Hepatocyte (in vitro differentiated cells): ENCODE measurements at regions not wholly inside any gene's neighbourhood (a gene's known extent, or its start where the extent isn't known, plus 50 kb on each side); places are given as distances from the start of the nearest gene placed in this dataset.

Experiments used
- DNase-seq: peaks from one replicate; pipeline ENCODE4 v3.0.0-alpha.2; 2016; ENCODE audit warnings: low spot score
- H2AFZ ChIP-seq: fragments of 200-600 bp; sonication (generic); 2 replicates; pipeline ENCODE4 v1.6.0; 2016; ENCODE audit warnings: antibody characterized with exemption, mild to moderate bottlenecking
- H3K27ac ChIP-seq: fragments of 200-600 bp; sonication (generic); 2 replicates; pipeline ENCODE4 v1.5.1; 2016; ENCODE audit warnings: mild to moderate bottlenecking
- H3K27me3 ChIP-seq: fragments of 200-600 bp; sonication (generic); 2 replicates; pipeline ENCODE4 v1.6.1; 2016
- H3K36me3 ChIP-seq: fragments of 200-600 bp; sonication (generic); replicated peaks from 2 replicates; pipeline ENCODE4 v1.5.1; 2016; ENCODE audit warnings: low read depth; ENCODE audit not compliant: insufficient read depth
- H3K4me1 ChIP-seq: fragments of 200-600 bp; sonication (generic); 2 replicates; pipeline ENCODE4 v1.5.1; 2016; ENCODE audit warnings: mild to moderate bottlenecking, moderate library complexity; ENCODE audit not compliant: insufficient read depth
- H3K4me2 ChIP-seq: fragments of 200-600 bp; sonication (generic); 2 replicates; pipeline ENCODE4 v1.6.0; 2016
- H3K4me3 ChIP-seq: fragments of 200-600 bp; sonication (generic); 2 replicates; pipeline ENCODE4 v1.5.1; 2016; ENCODE audit warnings: mild to moderate bottlenecking
- H3K79me2 ChIP-seq: fragments of 200-600 bp; sonication (generic); 2 replicates; pipeline ENCODE4 v1.6.0; 2017; ENCODE audit warnings: mild to moderate bottlenecking
- H3K9me2 ChIP-seq: fragments of 200-600 bp; sonication (generic); replicated peaks from 2 replicates; pipeline ENCODE4 v1.6.0; 2017; ENCODE audit warnings: mild to moderate bottlenecking; ENCODE audit not compliant: insufficient read depth
- H3K9me3 ChIP-seq: fragments of 200-600 bp; sonication (generic); 2 replicates; pipeline ENCODE4 v1.5.1; 2016; ENCODE audit warnings: low read depth, mild to moderate bottlenecking
- H4K20me1 ChIP-seq: fragments of 200-600 bp; sonication (generic); 2 replicates; pipeline ENCODE4 v1.6.0; 2016; ENCODE audit warnings: mild to moderate bottlenecking; ENCODE audit not compliant: insufficient read depth, poor library complexity, severe bottlenecking
- CTCF ChIP-seq: fragments of 200-600 bp; sonication (generic); IDR thresholded peaks from 2 replicates; pipeline ENCODE4 v1.5.1; 2016; ENCODE audit warnings: antibody characterized with exemption, mild to moderate bottlenecking; ENCODE audit not compliant: poor library complexity
- EZH2 ChIP-seq: fragments of 200-600 bp; sonication (generic); IDR thresholded peaks from 2 replicates; pipeline ENCODE4 v1.6.1; 2016; ENCODE audit warnings: antibody characterized with exemption, mild to moderate bottlenecking, borderline replicate concordance
- EZH2phosphoT487 ChIP-seq: fragments of 200-600 bp; sonication (generic); IDR thresholded peaks from one replicate; pipeline ENCODE4 v1.6.1; 2018; ENCODE audit warnings: antibody characterized with exemption, mild to moderate bottlenecking, low read depth, moderate library complexity; ENCODE audit not compliant: unreplicated experiment, severe bottlenecking
- WGBS: methylation state at CpG from one replicate; pipeline ENCODE4 v1.1.6; 2016; ENCODE audit warnings: low lambda C conversion rate; ENCODE audit errors: missing lambda C conversion rate; 5-methylcytosine and 5-hydroxymethylcytosine counted together

GRCh38 chr16:86396422-86396821 lies 113.9 kb upstream of the FOXF1 start:
- DNase-seq, result peak; percentile 60
- Histone ChIP-seq H3K4me3 (no peak overlapping the region), H3K4me1 (peaks cover 27% of the 10 kb centered on the region), H2AFZ (no peak overlapping the region), H3K79me2 (no peaks in the 10 kb centered on the region), H3K36me3 (no peaks in the 10 kb centered on the region), H3K9me2 (no peaks in the 10 kb centered on the region), H3K9me3 (no peaks in the 10 kb centered on the region), H3K4me2 (peak overlapping the region; percentile 22), H3K27ac (peak overlapping the region; percentile 93), H4K20me1 (no peaks in the 10 kb centered on the region), H3K27me3 (no peaks in the 10 kb centered on the region)
- WGBS, result 44% methylated on average over 10 of the region's 10 CpGs
- TF ChIP-seq EZH2 (no peak), CTCF (no peak), EZH2phosphoT487 (no peak)

DNA sequence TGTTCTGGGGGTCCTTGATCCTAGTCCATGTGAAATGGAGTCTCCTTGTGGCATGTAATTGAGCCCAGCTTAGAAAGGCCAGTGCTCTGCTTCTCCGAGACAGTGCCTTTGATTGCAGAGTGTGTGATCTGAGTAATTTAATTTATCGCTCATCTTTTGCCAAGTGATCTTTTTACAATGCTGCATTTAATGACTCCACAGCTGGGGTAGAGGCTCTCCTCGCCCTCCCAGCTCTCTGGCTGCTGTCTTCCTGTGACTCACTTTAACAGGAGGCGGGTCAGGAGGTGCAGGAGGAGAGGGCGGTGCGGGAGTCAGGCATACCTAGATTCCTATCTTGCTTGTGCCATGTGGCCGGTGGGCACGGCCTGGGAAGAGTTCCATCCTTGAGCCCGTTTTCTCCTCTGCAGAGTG lies 113.4 kb upstream of the FOXF1 start:
- Histone ChIP-seq H3K27ac (peak overlapping the region; percentile 93), H3K36me3 (no peaks in the 10 kb centered on the region), H3K9me3 (no peaks in the 10 kb centered on the region), H2AFZ (no peak overlapping the region), H3K4me1 (peaks cover 23% of the 10 kb centered on the region), H3K27me3 (no peaks in the 10 kb centered on the region), H3K9me2 (no peaks in the 10 kb centered on the region), H4K20me1 (no peaks in the 10 kb centered on the region), H3K4me2 (peak overlapping the region; percentile 22), H3K79me2 (no peaks in the 10 kb centered on the region), H3K4me3 (no peak overlapping the region)
- TF ChIP-seq EZH2phosphoT487, result no peak
- TF ChIP-seq CTCF, result no peak
- no peak for TF ChIP-seq EZH2
- WGBS, result 34% methylated on average over 9 of the region's 9 CpGs
- DNase-seq, result peak; percentile 74

DNA sequence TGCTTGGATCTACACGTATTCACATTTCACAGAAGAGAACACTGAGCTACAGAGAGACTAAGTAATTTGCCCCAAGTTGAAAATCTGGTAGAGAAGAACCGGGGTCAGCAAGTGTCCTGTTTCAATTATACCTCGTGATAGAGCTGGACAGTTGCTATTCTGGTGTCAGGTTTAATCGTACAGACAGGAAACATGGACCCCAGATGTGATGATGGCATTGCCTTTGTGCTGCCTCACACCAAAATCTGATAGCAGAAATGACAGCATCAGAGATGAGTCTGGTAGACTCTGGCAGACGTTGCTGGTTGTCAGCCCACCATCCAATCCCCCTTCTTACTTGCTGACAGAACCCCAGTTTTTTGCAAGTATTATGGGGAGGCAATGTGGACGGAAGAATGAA lies 112.1 kb upstream of the FOXF1 start:
- Histone ChIP-seq H3K9me2 (no peaks in the 10 kb centered on the region), H3K4me2 (no peak overlapping the region), H3K4me1 (peaks cover 19% of the 10 kb centered on the region), H3K4me3 (no peak overlapping the region), H3K9me3 (no peaks in the 10 kb centered on the region), H2AFZ (no peak overlapping the region), H4K20me1 (no peaks in the 10 kb centered on the region), H3K27ac (peak overlapping the region; percentile 93), H3K36me3 (no peaks in the 10 kb centered on the region), H3K27me3 (no peaks in the 10 kb centered on the region), H3K79me2 (no peaks in the 10 kb centered on the region)
- TF ChIP-seq EZH2phosphoT487 (no peak), EZH2 (no peak), CTCF (no peak)
- DNase-seq, result no peak
- 66% methylated on average over 6 of the region's 6 CpGs for WGBS

DNA sequence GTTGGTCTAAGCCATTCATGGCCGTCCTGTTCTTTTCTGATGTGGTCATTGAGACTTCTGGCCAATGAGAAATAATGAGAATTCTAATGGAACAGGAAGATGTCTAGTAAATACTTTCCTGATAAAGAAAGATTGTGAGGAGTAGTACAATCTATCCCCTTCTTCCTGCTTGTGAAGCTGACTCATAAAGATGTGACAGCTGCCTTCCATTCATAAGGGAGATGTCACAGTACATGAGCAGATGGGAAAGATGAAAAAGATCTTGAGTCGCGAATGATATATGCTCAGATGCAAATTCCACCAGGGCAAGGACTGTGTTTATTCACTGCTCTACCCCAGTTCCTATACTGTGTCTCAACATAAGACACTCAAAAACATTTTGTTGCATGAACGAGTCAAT lies 111.7 kb upstream of the FOXF1 start:
- H4K20me1 ChIP-seq, result no peaks in the 10 kb centered on the region
- no peaks in the 10 kb centered on the region for H3K36me3 ChIP-seq
- no peaks in the 10 kb centered on the region for H3K79me2 ChIP-seq
- peaks cover 19% of the 10 kb centered on the region for H3K4me1 ChIP-seq
- no peaks in the 10 kb centered on the region for H3K27me3 ChIP-seq
- WGBS, result 57% methylated on average over 4 of the region's 4 CpGs
- H3K9me2 ChIP-seq, result no peaks in the 10 kb centered on the region
- H3K9me3 ChIP-seq, result no peaks in the 10 kb centered on the region
- H2AFZ ChIP-seq, result no peak overlapping the region
- H3K27ac ChIP-seq, result peak overlapping the region; percentile 93
- H3K4me2 ChIP-seq, result no peak overlapping the region
- no peak for DNase-seq
- no peak overlapping the region for H3K4me3 ChIP-seq
- TF ChIP-seq CTCF (no peak), EZH2phosphoT487 (no peak), EZH2 (no peak)
